GM10266 (cell line): ENCODE measurements at regions not wholly inside any gene's neighbourhood (a gene's known extent, or its start where the extent isn't known, plus 50 kb on each side); places are given as distances from the start of the nearest gene placed in this dataset.

Experiments
- DNase-seq: peaks from one replicate; pipeline ENCODE4 v3.0.0; 2012; ENCODE audit errors: extremely low spot score
- CTCF ChIP-seq: IDR thresholded peaks from 2 replicates; pipeline ENCODE4 v1.5.1; 2012; ENCODE audit warnings: mild to moderate bottlenecking, low read depth; ENCODE audit not compliant: control insufficient read depth, insufficient read depth; ENCODE audit errors: missing control alignments

DNA sequence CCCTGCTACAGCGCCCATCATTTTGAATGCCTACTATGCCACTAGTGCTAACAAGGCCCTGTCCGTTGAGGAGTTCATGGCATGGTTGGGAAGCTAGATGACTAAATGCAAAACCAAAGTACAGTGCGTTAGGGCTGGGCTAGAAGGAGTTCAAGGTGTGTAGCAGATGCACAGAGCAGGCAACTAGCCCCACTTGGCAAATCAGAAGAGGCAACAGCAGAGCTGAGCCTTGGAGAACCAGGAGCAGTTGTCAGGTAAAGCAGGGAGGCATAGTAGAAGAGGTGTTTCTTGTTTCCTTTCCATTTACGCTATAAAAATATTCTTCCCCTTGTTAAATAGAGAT is 146.6 kb upstream of the CPEB2 start:
- no peak for DNase-seq
- TF ChIP-seq CTCF = no peak

- peak; percentile 80 for DNase-seq
- TF ChIP-seq CTCF = no peak
These were observed 146.0 kb upstream of the CPEB2 start for GRCh38 chr4:14856062-14856933.

GRCh38 chr4:14856934-14857235 is 145.4 kb upstream of the CPEB2 start:
- no peak for DNase-seq
- TF ChIP-seq CTCF = no peak

DNA sequence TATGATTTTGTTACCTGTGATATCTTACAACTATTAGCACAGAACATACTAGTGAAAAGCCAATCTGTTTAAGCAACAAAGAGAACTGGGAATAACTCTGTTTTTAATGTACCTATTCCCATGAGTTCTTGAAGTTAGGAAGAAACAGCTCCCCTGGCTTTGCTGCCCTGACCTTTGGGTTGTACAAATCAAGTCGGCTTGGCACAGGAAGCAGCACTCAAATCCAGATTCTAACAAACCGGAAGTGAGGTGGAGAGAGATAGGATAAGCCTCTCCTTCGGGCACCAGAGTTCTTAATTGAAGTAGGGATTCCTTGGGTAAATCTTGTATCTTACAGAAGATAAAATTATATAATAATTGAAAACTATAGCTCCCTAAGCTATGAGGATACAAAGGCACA is 144.8 kb upstream of the CPEB2 start:
- no peak for TF ChIP-seq CTCF
- DNase-seq = no peak

DNA sequence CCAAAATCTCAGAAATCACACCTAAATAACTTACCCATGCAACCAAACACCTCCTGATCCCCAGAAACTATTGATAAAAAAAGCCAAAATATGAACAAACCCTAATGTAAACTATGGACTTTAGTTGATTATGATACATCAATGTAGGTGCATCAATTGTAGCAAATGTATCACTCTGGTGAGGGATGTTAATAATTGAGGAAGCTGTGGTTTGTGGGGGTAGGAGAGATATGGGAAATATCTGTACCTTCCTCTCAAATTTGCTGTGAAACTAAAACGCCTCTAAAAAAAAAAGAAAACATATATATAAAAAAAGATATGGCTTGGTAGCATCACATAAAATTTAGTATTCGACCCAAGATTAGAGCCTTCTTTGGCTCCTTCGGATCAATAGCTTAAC is 144.3 kb upstream of the CPEB2 start:
- no peak for TF ChIP-seq CTCF

DNA sequence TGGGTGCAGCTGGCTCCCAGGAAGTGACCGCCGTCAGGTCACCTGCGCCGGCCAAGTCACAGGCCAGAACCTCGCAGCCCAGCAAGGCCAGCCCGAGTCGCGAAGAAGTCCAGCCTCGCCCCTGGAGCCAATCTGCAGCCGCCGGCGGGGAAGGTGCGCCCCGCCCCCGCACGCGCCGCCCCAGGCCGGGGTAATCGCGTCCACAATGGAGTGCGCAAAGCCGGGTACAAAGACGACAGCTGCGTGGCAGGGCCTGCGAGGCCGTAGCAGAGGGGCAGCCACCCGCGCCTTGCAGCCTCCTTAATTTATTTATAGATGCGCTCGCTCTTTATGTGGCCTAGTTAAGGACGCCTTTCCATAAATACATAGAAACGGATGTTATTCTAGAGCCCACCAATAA is 139.4 kb upstream of the CPEB2 start:
- no peak for DNase-seq
- TF ChIP-seq CTCF = no peak

More for the DNA sequence above, 144.3 kb upstream of the CPEB2 start:
- DNase-seq = no peak

- DNase-seq = no peak
These were observed 138.6 kb upstream of the CPEB2 start for GRCh38 chr4:14863418-14864364.

More at GRCh38 chr4:14863418-14864364, 138.6 kb upstream of the CPEB2 start:
- no peak for TF ChIP-seq CTCF
